Neural cell (in vitro differentiated cells): ENCODE measurements at regions not wholly inside any gene's neighbourhood (a gene's known extent, or its start where the extent isn't known, plus 50 kb on each side); places are given as distances from the start of the nearest gene placed in this dataset.

Source experiments
- EZH2 ChIP-seq: fragments of 200-600, 300-800 bp; shearing (Covaris generic), sonication (generic); IDR thresholded peaks from 2 replicates; pipeline ENCODE4 v1.6.1; 2014; ENCODE audit warnings: antibody characterized with exemption, low read length, borderline replicate concordance, mild to moderate bottlenecking; ENCODE audit not compliant: insufficient read depth, poor library complexity, severe bottlenecking
- REST ChIP-seq: IDR thresholded peaks from 2 replicates; pipeline ENCODE4 v1.6.1; 2012; ENCODE audit warnings: borderline replicate concordance
- TAF1 ChIP-seq: IDR thresholded peaks from 2 replicates; pipeline ENCODE4 v1.6.1; 2012; ENCODE audit warnings: low read depth

GRCh38 chr3:160152638-160153037, 72.6 kb upstream of the C3orf80 start:
- TF ChIP-seq REST (no peak), TAF1 (no peak), EZH2 (no peak)
